ENCODE measurements at regions not wholly inside any gene's neighbourhood (a gene's known extent, or its start where the extent isn't known, plus 50 kb on each side); places are given as distances from the start of the nearest gene placed in this dataset.
"Not testable (repeated sequence)": the region's sequence is repeated elsewhere in the genome, so short reads cannot be mapped to it uniquely, and the experiment has no call there.

DNA sequence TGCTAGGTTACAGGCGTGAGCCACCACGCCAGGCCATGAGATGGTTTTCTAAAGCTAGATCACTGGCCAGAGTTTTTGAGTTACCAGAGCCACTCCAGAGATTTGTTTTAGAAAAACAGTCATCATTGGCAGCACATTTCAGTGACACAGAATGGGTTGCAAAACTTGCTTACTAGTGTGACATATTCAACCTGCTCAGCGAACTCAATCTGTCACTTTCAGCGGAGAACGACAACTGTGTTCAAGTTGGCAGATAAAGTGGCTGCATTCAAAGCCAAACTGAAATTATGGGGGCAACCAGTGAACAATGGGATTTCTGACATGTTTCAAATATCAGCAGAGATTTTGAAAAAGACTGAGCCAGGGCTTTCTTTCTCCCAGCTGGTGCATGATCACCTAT, 456.3 kb upstream of the ISX start:
- Histone ChIP-seq H3K4me1 (ENCODE audit: control insufficient read depth, insufficient read depth, low read length) (no peaks in the 10 kb centered on the region), H3K9ac (ENCODE audit: low read depth, low read length) (no peak overlapping the region), H3K27me3 (ENCODE audit: control insufficient read depth, insufficient read depth, low read length) (no peaks in the 10 kb centered on the region), H3K9me3 (ENCODE audit: control insufficient read depth, insufficient read depth, low read length) (no peaks in the 10 kb centered on the region), H3K36me3 (ENCODE audit: control insufficient read depth, insufficient read depth, low read length) (no peaks in the 10 kb centered on the region), H3K4me3 (ENCODE audit: low read depth, low read length) (no peak overlapping the region)

GRCh38 chr22:34620161-34620560, 445.8 kb upstream of the ISX start:
- Histone ChIP-seq H3K36me3 (ENCODE audit: control insufficient read depth, insufficient read depth, low read length) (no peaks in the 10 kb centered on the region), H3K4me3 (ENCODE audit: low read depth, low read length) (no peak overlapping the region), H3K9ac (ENCODE audit: low read depth, low read length) (no peak overlapping the region), H3K27me3 (ENCODE audit: control insufficient read depth, insufficient read depth, low read length) (no peaks in the 10 kb centered on the region), H3K4me1 (ENCODE audit: control insufficient read depth, insufficient read depth, low read length) (no peaks in the 10 kb centered on the region), H3K9me3 (ENCODE audit: control insufficient read depth, insufficient read depth, low read length) (no peaks in the 10 kb centered on the region)

GRCh38 chr22:34620832-34621231, 445.1 kb upstream of the ISX start:
- H3K4me3 ChIP-seq (ENCODE audit: low read depth, low read length) = no peak overlapping the region
- no peaks in the 10 kb centered on the region for H3K36me3 ChIP-seq (ENCODE audit: control insufficient read depth, insufficient read depth, low read length)
- no peak overlapping the region for H3K9ac ChIP-seq (ENCODE audit: low read depth, low read length)
- no peaks in the 10 kb centered on the region for H3K27me3 ChIP-seq (ENCODE audit: control insufficient read depth, insufficient read depth, low read length)
- H3K9me3 ChIP-seq (ENCODE audit: control insufficient read depth, insufficient read depth, low read length) = no peaks in the 10 kb centered on the region
- no peaks in the 10 kb centered on the region for H3K4me1 ChIP-seq (ENCODE audit: control insufficient read depth, insufficient read depth, low read length)

GRCh38 chr22:34622602-34623001, 443.4 kb upstream of the ISX start:
- no peaks in the 10 kb centered on the region for H3K36me3 ChIP-seq (ENCODE audit: control insufficient read depth, insufficient read depth, low read length)
- H3K4me3 ChIP-seq (ENCODE audit: low read depth, low read length) = no peak overlapping the region
- no peak overlapping the region for H3K9ac ChIP-seq (ENCODE audit: low read depth, low read length)
- H3K27me3 ChIP-seq (ENCODE audit: control insufficient read depth, insufficient read depth, low read length) = no peaks in the 10 kb centered on the region
- H3K4me1 ChIP-seq (ENCODE audit: control insufficient read depth, insufficient read depth, low read length) = no peaks in the 10 kb centered on the region
- peaks cover 3% of the 10 kb centered on the region for H3K9me3 ChIP-seq (ENCODE audit: control insufficient read depth, insufficient read depth, low read length)

- Histone ChIP-seq H3K9me3 (ENCODE audit: control insufficient read depth, insufficient read depth, low read length) (peaks cover 3% of the 10 kb centered on the region), H3K4me3 (ENCODE audit: low read depth, low read length) (no peak overlapping the region), H3K36me3 (ENCODE audit: control insufficient read depth, insufficient read depth, low read length) (no peaks in the 10 kb centered on the region), H3K9ac (ENCODE audit: low read depth, low read length) (no peak overlapping the region), H3K27me3 (ENCODE audit: control insufficient read depth, insufficient read depth, low read length) (no peaks in the 10 kb centered on the region), H3K4me1 (ENCODE audit: control insufficient read depth, insufficient read depth, low read length) (no peaks in the 10 kb centered on the region)
Measured at GRCh38 chr22:34623580-34623979, 442.4 kb upstream of the ISX start.

GRCh38 chr22:34625892-34626291, 440.1 kb upstream of the ISX start:
- not testable (repeated sequence) for H3K4me1 ChIP-seq (ENCODE audit: control insufficient read depth, insufficient read depth, low read length); H3K4me3 ChIP-seq (ENCODE audit: low read depth, low read length); H3K9me3 ChIP-seq (ENCODE audit: control insufficient read depth, insufficient read depth, low read length); H3K9ac ChIP-seq (ENCODE audit: low read depth, low read length); H3K27me3 ChIP-seq (ENCODE audit: control insufficient read depth, insufficient read depth, low read length); H3K36me3 ChIP-seq (ENCODE audit: control insufficient read depth, insufficient read depth, low read length)

DNA sequence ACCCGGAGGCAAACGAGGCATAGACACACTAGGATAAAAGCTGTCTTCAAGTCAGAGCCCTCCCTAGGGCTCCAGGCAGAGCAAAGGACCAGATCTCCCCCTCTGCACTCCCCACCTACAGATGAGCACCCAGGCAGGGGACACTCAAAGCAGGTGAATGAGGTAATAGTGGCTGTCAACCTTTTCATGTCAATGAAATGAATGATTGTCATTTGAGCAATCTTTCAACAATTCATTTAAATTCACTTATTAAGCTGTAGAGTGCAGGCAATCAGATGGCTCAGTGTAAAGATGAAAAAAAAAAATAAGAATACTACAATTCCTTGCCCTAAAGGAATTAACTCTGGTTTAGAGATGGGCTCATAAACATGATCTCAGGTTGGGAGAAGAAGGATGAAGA, 427.8 kb upstream of the ISX start:
- H3K9ac ChIP-seq (ENCODE audit: low read depth, low read length) = no peak overlapping the region
- H3K4me1 ChIP-seq (ENCODE audit: control insufficient read depth, insufficient read depth, low read length) = peaks cover 6% of the 10 kb centered on the region
- no peak overlapping the region for H3K4me3 ChIP-seq (ENCODE audit: low read depth, low read length)
- H3K36me3 ChIP-seq (ENCODE audit: control insufficient read depth, insufficient read depth, low read length) = no peaks in the 10 kb centered on the region
- H3K27me3 ChIP-seq (ENCODE audit: control insufficient read depth, insufficient read depth, low read length) = no peaks in the 10 kb centered on the region
- H3K9me3 ChIP-seq (ENCODE audit: control insufficient read depth, insufficient read depth, low read length) = no peaks in the 10 kb centered on the region

DNA sequence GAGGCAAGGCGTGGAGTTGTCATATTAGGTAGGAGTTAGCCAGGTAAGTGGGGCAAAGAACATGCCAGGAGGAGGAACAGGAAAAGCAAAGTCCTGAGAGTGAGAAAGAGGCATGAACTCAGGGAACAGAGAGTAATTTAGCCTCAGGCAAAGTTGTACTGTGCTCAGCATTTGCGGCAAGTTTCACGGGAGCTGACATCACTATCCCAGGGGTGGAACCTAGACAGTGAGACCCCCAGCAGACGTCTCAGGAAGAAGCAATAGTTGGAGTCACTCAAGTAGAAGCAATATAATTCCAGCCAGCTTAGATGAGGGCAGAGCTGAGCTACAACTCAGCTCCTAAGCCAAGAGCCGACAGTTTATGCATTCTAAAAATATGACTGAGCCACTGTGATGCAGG, 426.0 kb upstream of the ISX start:
- no peak overlapping the region for H3K4me3 ChIP-seq (ENCODE audit: low read depth, low read length)
- peaks cover 6% of the 10 kb centered on the region for H3K4me1 ChIP-seq (ENCODE audit: control insufficient read depth, insufficient read depth, low read length)
- no peaks in the 10 kb centered on the region for H3K36me3 ChIP-seq (ENCODE audit: control insufficient read depth, insufficient read depth, low read length)
- H3K9ac ChIP-seq (ENCODE audit: low read depth, low read length) = no peak overlapping the region
- H3K9me3 ChIP-seq (ENCODE audit: control insufficient read depth, insufficient read depth, low read length) = no peaks in the 10 kb centered on the region
- no peaks in the 10 kb centered on the region for H3K27me3 ChIP-seq (ENCODE audit: control insufficient read depth, insufficient read depth, low read length)

GRCh38 chr22:34645375-34645774, 420.6 kb upstream of the ISX start:
- Histone ChIP-seq H3K4me1 (ENCODE audit: control insufficient read depth, insufficient read depth, low read length) (no peaks in the 10 kb centered on the region), H3K36me3 (ENCODE audit: control insufficient read depth, insufficient read depth, low read length) (no peaks in the 10 kb centered on the region), H3K4me3 (ENCODE audit: low read depth, low read length) (no peak overlapping the region), H3K9ac (ENCODE audit: low read depth, low read length) (no peak overlapping the region), H3K27me3 (ENCODE audit: control insufficient read depth, insufficient read depth, low read length) (no peaks in the 10 kb centered on the region), H3K9me3 (ENCODE audit: control insufficient read depth, insufficient read depth, low read length) (no peaks in the 10 kb centered on the region)

DNA sequence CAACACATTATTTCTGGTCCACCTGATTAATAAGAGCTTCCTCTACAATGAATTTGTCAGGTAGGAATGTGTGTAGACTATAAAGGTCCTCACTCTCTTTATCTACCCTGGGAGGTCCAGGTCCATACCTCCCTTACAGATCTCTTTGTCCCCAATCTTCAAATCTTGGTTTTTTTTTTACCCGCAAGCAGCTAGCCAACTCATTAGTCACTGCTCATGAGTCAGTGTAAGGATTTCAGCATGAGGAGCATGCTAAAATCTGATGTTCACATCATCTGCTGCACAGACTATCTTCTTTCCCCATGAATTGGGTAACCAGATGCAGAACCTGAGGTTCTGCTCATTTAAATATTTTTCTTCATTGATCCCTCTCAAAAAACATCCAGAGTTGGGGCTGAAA, 397.0 kb upstream of the ISX start:
- H3K4me3 ChIP-seq (ENCODE audit: low read depth, low read length) = no peak overlapping the region
- no peaks in the 10 kb centered on the region for H3K27me3 ChIP-seq (ENCODE audit: control insufficient read depth, insufficient read depth, low read length)
- no peak overlapping the region for H3K9ac ChIP-seq (ENCODE audit: low read depth, low read length)
- no peaks in the 10 kb centered on the region for H3K4me1 ChIP-seq (ENCODE audit: control insufficient read depth, insufficient read depth, low read length)
- H3K36me3 ChIP-seq (ENCODE audit: control insufficient read depth, insufficient read depth, low read length) = no peaks in the 10 kb centered on the region
- H3K9me3 ChIP-seq (ENCODE audit: control insufficient read depth, insufficient read depth, low read length) = no peaks in the 10 kb centered on the region

DNA sequence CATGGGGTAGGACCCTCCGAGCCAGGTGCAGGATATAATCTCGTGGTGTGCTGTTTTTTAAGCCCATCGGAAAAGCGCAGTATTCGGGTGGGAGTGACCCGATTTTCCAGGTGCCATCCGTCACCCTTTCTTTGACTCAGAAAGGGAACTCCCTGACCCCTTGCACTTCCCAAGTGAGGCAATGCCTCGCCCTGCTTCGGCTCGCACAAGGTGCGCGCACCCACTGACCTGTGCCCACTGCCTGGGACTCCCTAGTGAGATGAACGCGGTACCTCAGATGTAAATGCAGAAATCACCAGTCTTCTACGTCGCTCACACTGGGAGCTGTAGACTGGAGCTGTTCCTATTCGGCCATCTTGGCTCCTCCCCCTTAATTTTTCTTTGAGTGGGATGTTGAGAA, 382.9 kb upstream of the ISX start:
- not testable (repeated sequence) for H3K27me3 ChIP-seq (ENCODE audit: control insufficient read depth, insufficient read depth, low read length)

GRCh38 chr22:34684278-34684677, 381.7 kb upstream of the ISX start:
- H3K27me3 ChIP-seq (ENCODE audit: control insufficient read depth, insufficient read depth, low read length); H3K9me3 ChIP-seq (ENCODE audit: control insufficient read depth, insufficient read depth, low read length); H3K36me3 ChIP-seq (ENCODE audit: control insufficient read depth, insufficient read depth, low read length); H3K9ac ChIP-seq (ENCODE audit: low read depth, low read length); H3K4me1 ChIP-seq (ENCODE audit: control insufficient read depth, insufficient read depth, low read length); H3K4me3 ChIP-seq (ENCODE audit: low read depth, low read length): not testable (repeated sequence)

More for the DNA sequence above, 382.9 kb upstream of the ISX start:
- H3K9ac ChIP-seq (ENCODE audit: low read depth, low read length); H3K4me3 ChIP-seq (ENCODE audit: low read depth, low read length); H3K4me1 ChIP-seq (ENCODE audit: control insufficient read depth, insufficient read depth, low read length); H3K9me3 ChIP-seq (ENCODE audit: control insufficient read depth, insufficient read depth, low read length); H3K36me3 ChIP-seq (ENCODE audit: control insufficient read depth, insufficient read depth, low read length): not testable (repeated sequence)

DNA sequence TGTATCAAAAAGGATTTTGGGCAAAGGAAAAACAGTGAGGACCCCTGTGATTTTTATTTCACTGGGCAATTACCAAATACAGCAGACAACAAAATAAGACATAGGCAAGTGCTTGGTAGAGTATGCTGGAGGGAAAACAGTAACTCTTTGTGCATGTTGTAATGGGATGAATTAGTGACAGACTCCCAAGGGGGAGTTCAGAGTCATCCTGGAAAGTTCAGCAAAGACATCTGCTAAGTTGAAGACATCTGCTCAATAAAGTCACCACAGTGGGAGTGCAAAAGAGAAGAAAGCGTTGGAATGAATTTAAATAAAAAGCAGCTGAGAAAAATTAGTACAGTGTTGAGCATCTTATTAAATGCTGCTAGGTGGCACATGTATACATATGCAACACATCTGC, 378.8 kb upstream of the ISX start:
- Histone ChIP-seq H3K9me3 (ENCODE audit: control insufficient read depth, insufficient read depth, low read length) (no peaks in the 10 kb centered on the region), H3K9ac (ENCODE audit: low read depth, low read length) (no peak overlapping the region), H3K4me1 (ENCODE audit: control insufficient read depth, insufficient read depth, low read length) (no peaks in the 10 kb centered on the region), H3K27me3 (ENCODE audit: control insufficient read depth, insufficient read depth, low read length) (no peaks in the 10 kb centered on the region), H3K4me3 (ENCODE audit: low read depth, low read length) (no peak overlapping the region), H3K36me3 (ENCODE audit: control insufficient read depth, insufficient read depth, low read length) (no peaks in the 10 kb centered on the region)
